Activated T-cell treated with anti-CD3 and anti-CD28 coated beads for 24 hours (primary cell): ENCODE measurements at regions not wholly inside any gene's neighbourhood (a gene's known extent, or its start where the extent isn't known, plus 50 kb on each side); places are given as distances from the start of the nearest gene placed in this dataset.

ENCODE experiments used
- DNase-seq: peaks from one replicate; pipeline ENCODE4 v3.0.0-alpha.2; 2020; ENCODE audit warnings: low read depth

- no peak for DNase-seq
Observed at GRCh38 chr20:21575981-21576740, 62.3 kb upstream of the NKX2-2 start.

- no peak for DNase-seq
Observed at GRCh38 chr20:21575167-21575566, 61.3 kb upstream of the NKX2-2 start.

DNA sequence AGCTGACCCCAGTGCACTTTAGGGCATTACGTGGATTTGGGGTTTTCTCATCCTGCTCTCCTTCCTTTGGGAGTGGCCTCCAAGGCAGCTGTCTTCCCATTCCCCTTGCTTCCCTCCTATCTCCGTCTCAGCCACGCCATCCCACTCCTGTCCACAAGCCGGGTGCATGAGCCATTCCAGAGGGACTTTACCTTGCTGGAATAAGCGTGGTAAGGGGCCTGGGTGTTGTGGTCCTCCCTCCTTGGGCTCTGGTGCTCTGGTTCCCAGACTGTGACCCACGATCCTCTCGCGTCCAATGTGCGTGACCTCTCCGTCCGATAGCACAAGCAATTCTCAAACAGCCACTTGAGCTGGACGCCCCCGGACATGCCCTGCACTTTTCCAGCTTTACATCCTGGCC is 60.6 kb upstream of the NKX2-2 start:
- DNase-seq = no peak

DNA sequence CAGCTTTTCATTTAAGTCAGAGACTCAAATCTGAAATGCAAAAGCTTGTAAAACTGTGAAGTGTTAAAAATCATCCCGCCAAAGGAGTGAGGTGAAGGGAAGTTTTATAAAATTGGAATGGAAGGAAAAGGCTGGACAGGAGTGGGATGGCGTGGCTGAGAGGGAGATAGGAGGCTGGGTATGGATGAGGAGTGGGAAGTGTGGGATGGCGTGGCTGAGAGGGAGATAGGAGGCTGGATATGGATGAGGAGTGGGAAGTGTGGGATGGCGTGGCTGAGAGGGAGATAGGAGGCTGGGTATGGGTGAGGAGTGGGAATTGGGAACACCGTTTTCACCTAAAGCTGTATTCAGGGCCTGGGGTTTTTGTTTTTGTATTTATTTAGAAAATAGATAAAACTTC is 59.4 kb upstream of the NKX2-2 start:
- DNase-seq = no peak

GRCh38 chr20:21571841-21572690 is 58.2 kb upstream of the NKX2-2 start:
- no peak for DNase-seq

GRCh38 chr20:21570285-21570992 is 56.6 kb upstream of the NKX2-2 start:
- no peak for DNase-seq

- no peak for DNase-seq
Observed at GRCh38 chr20:21569586-21569985, 55.7 kb upstream of the NKX2-2 start.

DNA sequence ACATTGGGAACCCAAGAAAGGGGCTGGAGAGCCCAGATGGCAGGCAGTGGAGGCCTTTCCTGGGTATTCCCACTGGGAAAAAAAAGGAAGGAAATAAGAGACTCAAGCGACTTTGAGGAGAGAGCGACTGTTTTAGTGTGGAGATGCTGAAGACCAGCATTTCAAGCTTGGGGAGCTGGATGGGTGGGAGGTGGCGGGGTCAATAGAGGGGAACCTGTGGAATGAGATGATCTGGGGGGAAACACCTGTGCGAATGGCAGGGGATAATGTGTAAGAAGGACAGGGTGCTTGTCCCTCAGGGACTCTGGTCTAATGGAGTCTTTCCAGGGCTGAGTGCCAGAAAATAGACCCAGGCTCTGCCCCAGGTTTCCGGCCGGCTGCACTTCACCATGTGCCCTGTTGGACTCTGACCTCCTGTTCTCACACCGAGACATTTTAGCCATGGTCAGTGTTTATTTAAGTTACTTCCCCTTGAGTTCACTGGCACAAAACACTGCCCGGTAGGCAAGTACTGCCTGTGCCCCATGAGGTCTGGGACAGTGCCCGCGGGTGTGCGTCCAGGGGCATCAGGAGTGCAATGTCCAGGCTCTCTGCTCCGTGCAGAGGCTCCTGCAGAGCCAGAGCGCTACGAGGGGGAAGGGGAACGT is 50.4 kb upstream of the NKX2-2 start:
- DNase-seq = no peak
